Stomach smooth muscle (tissue), 2 donors: ENCODE measurements at regions not wholly inside any gene's neighbourhood (a gene's known extent, or its start where the extent isn't known, plus 50 kb on each side); places are given as distances from the start of the nearest gene placed in this dataset.

Experiments
- H3K27ac ChIP-seq: one replicate; pipeline ENCODE4 v1.7.0; 2013; ENCODE audit warnings: mild to moderate bottlenecking, low read length, inconsistent platforms
- H3K27me3 ChIP-seq, 2 donors: one replicate each; pipeline ENCODE4 v1.7.0; 2013; ENCODE audit warnings: low read length in 2 of 2; ENCODE audit not compliant: insufficient read depth in 2 of 2, control insufficient read depth in 1 of 2
- H3K36me3 ChIP-seq, 2 donors: one replicate each; pipeline ENCODE4 v1.7.0; 2013; ENCODE audit warnings: low read length in 2 of 2; ENCODE audit not compliant: control insufficient read depth in 2 of 2, insufficient read depth in 2 of 2
- H3K4me1 ChIP-seq: one replicate; pipeline ENCODE4 v1.7.0; 2013; ENCODE audit warnings: low read length; ENCODE audit not compliant: control insufficient read depth, insufficient read depth
- H3K4me3 ChIP-seq, 2 donors: one replicate each; pipeline ENCODE4 v1.7.0; 2013; ENCODE audit warnings: low read length in 2 of 2
- H3K9ac ChIP-seq, 2 donors: one replicate each; pipeline ENCODE4 v1.7.0; 2013; ENCODE audit warnings: low read length in 2 of 2, mild to moderate bottlenecking in 1 of 2
- H3K9me3 ChIP-seq, 2 donors: one replicate each; pipeline ENCODE4 v1.7.0; 2013; ENCODE audit warnings: low read length in 2 of 2; ENCODE audit not compliant: control insufficient read depth in 2 of 2
- donor health status: healthy.
- donor health status: Pancreatic carcinoma.

DNA sequence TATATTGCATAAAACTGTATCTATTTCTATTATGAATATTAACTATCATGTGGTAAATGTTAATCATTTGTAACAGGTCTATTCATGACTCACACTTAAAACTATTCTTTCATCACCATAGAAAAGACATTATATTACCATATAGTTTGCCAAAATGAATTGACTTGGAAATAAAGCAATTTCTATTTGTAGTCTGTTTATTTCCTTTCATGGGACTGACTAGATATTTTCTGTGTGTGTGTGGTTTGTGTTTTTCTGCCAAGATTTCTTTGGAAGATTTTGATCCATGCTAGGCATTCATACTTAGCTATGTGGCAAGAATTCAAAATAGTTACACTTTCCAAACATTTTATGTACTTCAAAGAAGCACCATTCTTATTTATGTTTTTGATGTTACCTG, 522.5 kb upstream of the AGTR1 start:
- Histone ChIP-seq H3K4me3 (no peak overlapping the region), H3K27ac (no peak overlapping the region), H3K9ac (no peak overlapping the region), H3K4me1 (no peaks in the 10 kb centered on the region), H3K36me3 (no peaks in the 10 kb centered on the region), H3K27me3 (no peaks in the 10 kb centered on the region), H3K9me3 (no peaks in the 10 kb centered on the region)

- no peaks in the 10 kb centered on the region for H3K36me3 ChIP-seq
- H3K27ac ChIP-seq, result no peak overlapping the region
- H3K9ac ChIP-seq, result no peak overlapping the region
- no peaks in the 10 kb centered on the region for H3K27me3 ChIP-seq
- no peak overlapping the region for H3K4me3 ChIP-seq
- no peaks in the 10 kb centered on the region for H3K4me1 ChIP-seq
- H3K9me3 ChIP-seq, result no peaks in the 10 kb centered on the region
Measured at GRCh38 chr3:148178503-148178902, 519.2 kb upstream of the AGTR1 start.

DNA sequence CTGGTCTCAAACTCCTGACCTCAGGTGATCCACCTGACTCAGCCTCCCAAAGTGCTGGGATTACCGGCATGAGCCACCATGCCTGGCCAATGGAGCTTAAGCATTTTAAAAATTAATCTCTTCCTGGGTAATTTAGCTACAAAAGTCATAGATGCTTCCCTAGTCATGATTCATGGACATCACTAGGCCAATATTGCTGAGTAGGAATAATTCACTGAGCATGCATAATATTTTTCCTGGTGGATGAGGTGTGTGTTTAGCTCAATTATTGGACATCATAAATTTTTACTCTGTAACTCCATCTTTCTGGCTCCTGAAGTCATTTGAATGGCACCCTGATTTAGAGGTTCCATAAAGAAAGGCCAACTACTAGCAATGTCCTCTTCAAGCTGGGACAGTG, 512.9 kb upstream of the AGTR1 start:
- H3K4me1 ChIP-seq, result no peaks in the 10 kb centered on the region
- H3K9ac ChIP-seq, result no peak overlapping the region
- H3K36me3 ChIP-seq, result no peaks in the 10 kb centered on the region
- no peaks in the 10 kb centered on the region for H3K9me3 ChIP-seq
- no peak overlapping the region for H3K27ac ChIP-seq
- no peak overlapping the region for H3K4me3 ChIP-seq
- H3K27me3 ChIP-seq, result no peaks in the 10 kb centered on the region

DNA sequence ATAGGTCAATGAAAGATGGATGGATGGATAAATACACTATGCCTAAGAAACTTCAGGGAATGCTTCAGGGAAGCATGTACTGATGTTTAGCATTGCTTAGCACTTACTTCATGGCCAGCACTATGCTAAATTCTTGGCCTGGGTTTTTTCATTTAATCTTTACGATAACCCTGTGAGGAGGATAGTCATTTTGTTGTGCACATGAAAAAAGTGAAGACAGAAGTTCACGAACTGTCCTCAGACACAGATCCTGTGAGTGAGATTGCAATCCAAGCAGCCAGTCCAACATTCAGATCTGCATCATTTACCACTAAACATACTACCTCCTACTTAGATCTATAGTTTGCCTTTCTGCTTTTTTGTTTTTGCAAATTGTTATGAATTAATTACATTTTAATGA, 510.8 kb upstream of the AGTR1 start:
- Histone ChIP-seq H3K9me3 (no peaks in the 10 kb centered on the region), H3K9ac (no peak overlapping the region), H3K36me3 (no peaks in the 10 kb centered on the region), H3K27me3 (no peaks in the 10 kb centered on the region), H3K27ac (no peak overlapping the region), H3K4me3 (no peak overlapping the region), H3K4me1 (no peaks in the 10 kb centered on the region)

DNA sequence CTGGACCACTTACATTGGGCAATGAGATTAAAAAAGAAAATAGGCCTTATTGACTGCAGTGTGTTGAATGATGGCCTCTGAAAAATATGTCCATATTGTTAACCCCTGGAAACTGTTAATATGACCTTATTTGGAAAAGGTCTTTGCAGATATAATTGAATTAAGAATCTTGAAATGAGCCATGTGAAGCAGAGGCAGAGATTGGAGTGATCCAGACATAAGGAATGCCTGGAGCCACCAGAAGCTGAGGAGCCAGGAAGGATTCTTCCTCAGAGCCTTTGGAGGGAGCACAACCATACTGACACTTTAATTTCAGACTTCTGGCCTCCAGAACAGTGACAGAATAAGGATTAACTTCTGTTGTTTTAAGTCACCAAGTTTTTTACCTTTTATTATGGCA, 510.4 kb upstream of the AGTR1 start:
- H3K27ac ChIP-seq, result no peak overlapping the region
- no peaks in the 10 kb centered on the region for H3K9me3 ChIP-seq
- no peak overlapping the region for H3K4me3 ChIP-seq
- no peaks in the 10 kb centered on the region for H3K36me3 ChIP-seq
- no peak overlapping the region for H3K9ac ChIP-seq
- no peaks in the 10 kb centered on the region for H3K27me3 ChIP-seq
- no peaks in the 10 kb centered on the region for H3K4me1 ChIP-seq

DNA sequence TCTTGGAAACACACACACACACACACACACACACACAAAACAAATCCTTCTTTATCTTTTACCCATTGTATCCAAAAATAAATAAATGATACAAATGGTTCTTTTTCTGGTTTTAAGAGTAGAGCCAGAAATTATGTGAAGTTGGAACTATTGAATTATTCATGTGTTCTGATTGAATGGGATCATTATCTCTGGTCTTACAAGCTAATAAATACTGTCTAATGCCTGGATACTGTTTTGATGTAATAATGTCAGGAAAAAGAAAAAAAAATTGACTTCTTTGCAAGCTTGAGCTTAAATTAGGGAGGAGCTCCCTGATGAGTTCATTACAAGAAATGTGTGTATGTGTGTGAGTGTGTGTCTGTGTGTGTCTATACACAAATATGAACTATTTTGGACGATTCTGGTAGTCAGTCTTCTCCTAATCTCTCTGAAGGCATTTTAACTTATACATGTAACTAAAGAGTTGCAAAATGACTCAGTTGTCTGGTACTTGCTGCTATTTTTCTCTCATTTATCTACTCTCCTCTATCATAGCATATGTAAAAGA, 507.2 kb upstream of the AGTR1 start:
- no peak overlapping the region for H3K27ac ChIP-seq
- H3K36me3 ChIP-seq, result no peaks in the 10 kb centered on the region

DNA sequence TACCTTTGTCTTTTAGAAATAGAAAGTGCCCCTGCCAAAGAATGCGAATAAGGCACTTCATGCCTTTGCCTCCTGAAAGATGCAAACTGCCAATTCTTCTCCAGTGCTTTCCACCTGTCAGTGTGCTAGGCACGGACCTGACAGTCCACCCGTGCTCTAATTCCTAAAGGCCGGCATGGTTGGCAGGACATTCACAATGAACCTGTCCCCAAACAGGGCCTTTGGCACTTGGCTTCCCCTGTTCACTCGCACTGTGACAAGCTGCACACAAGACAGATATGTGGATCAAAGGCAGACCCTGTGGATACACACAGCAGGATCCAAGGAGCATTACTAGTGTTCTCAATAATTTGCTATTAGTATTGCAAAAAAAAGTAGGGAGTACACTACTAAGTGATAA, 505.7 kb upstream of the AGTR1 start:
- H3K9ac ChIP-seq, result no peak overlapping the region
- H3K9me3 ChIP-seq, result peaks cover 0 to 2% of the 10 kb centered on the region in 2 donors
- H3K4me3 ChIP-seq, result no peak overlapping the region
- H3K27ac ChIP-seq, result no peak overlapping the region
- no peaks in the 10 kb centered on the region for H3K4me1 ChIP-seq
- no peaks in the 10 kb centered on the region for H3K27me3 ChIP-seq
- no peaks in the 10 kb centered on the region for H3K36me3 ChIP-seq

More for the DNA sequence above, 507.2 kb upstream of the AGTR1 start:
- no peak overlapping the region for H3K4me3 ChIP-seq
- no peaks in the 10 kb centered on the region for H3K9me3 ChIP-seq
- H3K9ac ChIP-seq, result no peak overlapping the region
- no peaks in the 10 kb centered on the region for H3K4me1 ChIP-seq
- no peaks in the 10 kb centered on the region for H3K27me3 ChIP-seq

GRCh38 chr3:148197061-148197460, 500.6 kb upstream of the AGTR1 start:
- Histone ChIP-seq H3K36me3 (no peaks in the 10 kb centered on the region), H3K27me3 (no peaks in the 10 kb centered on the region), H3K27ac (no peak overlapping the region), H3K9ac (no peak overlapping the region), H3K4me1 (no peaks in the 10 kb centered on the region), H3K4me3 (no peak overlapping the region), H3K9me3 (peaks cover 0 to 2% of the 10 kb centered on the region in 2 donors)

DNA sequence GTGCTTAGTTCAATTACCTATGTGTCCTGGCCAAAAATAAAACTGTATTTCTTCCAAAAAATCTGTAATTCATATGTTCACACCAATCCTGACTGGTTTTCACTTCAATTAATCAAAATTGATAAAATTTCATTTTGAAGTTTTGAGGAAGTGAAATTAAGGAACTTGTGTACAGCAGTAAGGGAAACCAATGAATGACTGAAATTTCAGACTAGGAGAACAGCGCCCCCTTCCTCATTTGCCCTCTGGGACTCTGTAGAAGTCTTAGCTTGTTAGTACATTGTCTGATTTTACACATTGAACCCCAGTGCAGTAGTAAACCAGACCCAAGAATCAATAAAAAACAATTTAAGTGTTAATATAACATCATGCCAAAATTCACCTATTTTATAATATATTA, 495.3 kb upstream of the AGTR1 start:
- Histone ChIP-seq H3K4me1 (no peaks in the 10 kb centered on the region), H3K27ac (no peak overlapping the region), H3K9ac (no peak overlapping the region), H3K9me3 (no peaks in the 10 kb centered on the region), H3K4me3 (no peak overlapping the region), H3K27me3 (no peaks in the 10 kb centered on the region), H3K36me3 (no peaks in the 10 kb centered on the region)

DNA sequence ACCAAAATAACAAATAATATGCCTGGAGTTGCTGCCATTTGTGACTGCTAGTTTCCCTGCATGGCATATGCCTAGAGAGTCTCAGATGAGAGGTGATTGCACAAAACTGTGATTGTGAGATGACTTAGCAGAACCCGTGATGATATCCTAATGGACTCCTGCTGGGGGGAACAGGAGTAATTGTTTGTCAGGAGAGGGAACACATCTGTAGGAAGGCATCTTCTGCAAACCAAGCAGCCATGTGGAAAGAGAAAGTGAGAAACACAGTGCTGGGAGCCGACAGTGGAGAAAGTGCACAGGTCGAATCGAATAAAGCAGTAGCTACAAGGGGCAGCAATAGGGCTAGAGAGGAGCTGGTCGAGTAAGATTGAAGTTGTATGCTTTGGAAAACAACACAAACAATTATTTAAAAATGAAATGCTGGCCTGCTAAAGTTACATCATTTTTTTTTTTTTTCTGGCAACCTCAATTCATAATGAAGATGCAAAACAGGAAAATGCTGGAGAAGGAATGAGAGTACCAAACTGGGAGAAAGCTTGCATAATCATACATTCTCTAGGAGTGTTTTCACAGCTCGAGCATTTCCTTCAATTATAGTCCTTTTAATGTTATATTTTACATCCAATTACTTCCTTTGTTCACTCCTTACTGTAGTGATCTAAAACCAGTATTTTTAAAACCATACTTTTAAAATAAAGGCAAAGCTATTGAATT, 494.2 kb upstream of the AGTR1 start:
- Histone ChIP-seq H3K9ac (no peak overlapping the region), H3K4me1 (no peaks in the 10 kb centered on the region), H3K36me3 (no peaks in the 10 kb centered on the region), H3K27ac (no peak overlapping the region), H3K9me3 (no peaks in the 10 kb centered on the region), H3K4me3 (no peak overlapping the region), H3K27me3 (no peaks in the 10 kb centered on the region)

DNA sequence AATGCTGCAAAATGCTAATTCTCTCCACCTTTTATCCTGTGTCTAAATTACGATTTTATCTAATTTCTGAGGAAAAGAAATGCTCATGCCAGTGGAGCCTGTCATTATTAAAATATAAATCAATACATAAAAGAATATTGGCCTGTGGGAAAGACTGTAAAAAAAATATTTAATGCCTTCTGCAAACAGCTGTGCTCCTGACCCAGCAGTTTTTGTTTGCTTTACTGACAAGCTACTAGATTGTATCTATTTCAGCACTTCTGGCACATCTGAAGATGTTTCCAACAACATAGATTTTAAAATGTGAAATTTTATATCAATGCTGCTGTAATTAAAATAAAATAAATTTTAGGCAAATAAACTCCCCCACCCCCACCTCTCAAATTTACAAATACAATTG, 493.6 kb upstream of the AGTR1 start:
- H3K4me1 ChIP-seq, result no peaks in the 10 kb centered on the region
- no peak overlapping the region for H3K9ac ChIP-seq
- no peaks in the 10 kb centered on the region for H3K27me3 ChIP-seq
- no peaks in the 10 kb centered on the region for H3K36me3 ChIP-seq
- no peak overlapping the region for H3K4me3 ChIP-seq
- no peaks in the 10 kb centered on the region for H3K9me3 ChIP-seq
- no peak overlapping the region for H3K27ac ChIP-seq
